ENCODE measurements at regions not wholly inside any gene's neighbourhood (a gene's known extent, or its start where the extent isn't known, plus 50 kb on each side); places are given as distances from the start of the nearest gene placed in this dataset.

DNA sequence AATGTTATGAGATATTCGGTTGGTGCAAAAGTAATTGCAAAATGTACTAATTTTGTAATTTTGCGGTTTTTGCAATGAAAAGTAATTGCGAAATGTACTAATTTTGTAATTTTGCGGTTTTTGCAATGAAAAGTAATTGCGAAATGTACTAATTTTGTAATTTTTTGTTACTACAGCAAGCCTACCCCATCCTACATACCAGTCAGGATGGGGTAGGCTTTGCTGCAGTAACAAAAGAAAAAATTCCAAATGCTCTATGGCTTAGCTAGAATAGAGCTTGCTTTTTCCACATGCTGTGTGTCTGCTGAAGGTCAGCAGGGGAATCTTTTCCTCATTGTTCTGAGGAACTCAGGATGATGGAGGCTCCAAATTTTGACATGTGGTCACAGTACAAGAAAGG, 83.3 kb upstream of the GPRC5B start:
- TF ChIP-seq, protein P1, sequence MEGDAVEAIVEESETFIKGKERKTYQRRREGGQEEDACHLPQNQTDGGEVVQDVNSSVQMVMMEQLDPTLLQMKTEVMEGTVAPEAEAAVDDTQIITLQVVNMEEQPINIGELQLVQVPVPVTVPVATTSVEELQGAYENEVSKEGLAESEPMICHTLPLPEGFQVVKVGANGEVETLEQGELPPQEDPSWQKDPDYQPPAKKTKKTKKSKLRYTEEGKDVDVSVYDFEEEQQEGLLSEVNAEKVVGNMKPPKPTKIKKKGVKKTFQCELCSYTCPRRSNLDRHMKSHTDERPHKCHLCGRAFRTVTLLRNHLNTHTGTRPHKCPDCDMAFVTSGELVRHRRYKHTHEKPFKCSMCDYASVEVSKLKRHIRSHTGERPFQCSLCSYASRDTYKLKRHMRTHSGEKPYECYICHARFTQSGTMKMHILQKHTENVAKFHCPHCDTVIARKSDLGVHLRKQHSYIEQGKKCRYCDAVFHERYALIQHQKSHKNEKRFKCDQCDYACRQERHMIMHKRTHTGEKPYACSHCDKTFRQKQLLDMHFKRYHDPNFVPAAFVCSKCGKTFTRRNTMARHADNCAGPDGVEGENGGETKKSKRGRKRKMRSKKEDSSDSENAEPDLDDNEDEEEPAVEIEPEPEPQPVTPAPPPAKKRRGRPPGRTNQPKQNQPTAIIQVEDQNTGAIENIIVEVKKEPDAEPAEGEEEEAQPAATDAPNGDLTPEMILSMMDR (IDR thresholded peaks at IDR 0.05; ENCODE audit: control extremely low read depth in 1 of 3, insufficient read depth in 1 of 3, low read depth in 1 of 3, low read length in 3 of 3) = no peak
- TF ChIP-seq POLR2A (IDR thresholded peaks at IDR 0.05; ENCODE audit: control extremely low read depth in 1 of 2, low read depth in 2 of 2, low read length in 2 of 2) = no peak

Data from H1 (cell line).